GM20000 (cell line): ENCODE measurements at regions not wholly inside any gene's neighbourhood (a gene's known extent, or its start where the extent isn't known, plus 50 kb on each side); places are given as distances from the start of the nearest gene placed in this dataset.

Experiments
- DNase-seq: peaks from one replicate; pipeline ENCODE4 v3.0.0; 2012; ENCODE audit warnings: low spot score
- TF ChIP-seq, protein P1 (sequence below): IDR thresholded peaks from 2 replicates; pipeline ENCODE4 v1.5.1; 2012; ENCODE audit warnings: mild to moderate bottlenecking, control low read depth; ENCODE audit errors: extremely low read depth, missing control alignments

DNA sequence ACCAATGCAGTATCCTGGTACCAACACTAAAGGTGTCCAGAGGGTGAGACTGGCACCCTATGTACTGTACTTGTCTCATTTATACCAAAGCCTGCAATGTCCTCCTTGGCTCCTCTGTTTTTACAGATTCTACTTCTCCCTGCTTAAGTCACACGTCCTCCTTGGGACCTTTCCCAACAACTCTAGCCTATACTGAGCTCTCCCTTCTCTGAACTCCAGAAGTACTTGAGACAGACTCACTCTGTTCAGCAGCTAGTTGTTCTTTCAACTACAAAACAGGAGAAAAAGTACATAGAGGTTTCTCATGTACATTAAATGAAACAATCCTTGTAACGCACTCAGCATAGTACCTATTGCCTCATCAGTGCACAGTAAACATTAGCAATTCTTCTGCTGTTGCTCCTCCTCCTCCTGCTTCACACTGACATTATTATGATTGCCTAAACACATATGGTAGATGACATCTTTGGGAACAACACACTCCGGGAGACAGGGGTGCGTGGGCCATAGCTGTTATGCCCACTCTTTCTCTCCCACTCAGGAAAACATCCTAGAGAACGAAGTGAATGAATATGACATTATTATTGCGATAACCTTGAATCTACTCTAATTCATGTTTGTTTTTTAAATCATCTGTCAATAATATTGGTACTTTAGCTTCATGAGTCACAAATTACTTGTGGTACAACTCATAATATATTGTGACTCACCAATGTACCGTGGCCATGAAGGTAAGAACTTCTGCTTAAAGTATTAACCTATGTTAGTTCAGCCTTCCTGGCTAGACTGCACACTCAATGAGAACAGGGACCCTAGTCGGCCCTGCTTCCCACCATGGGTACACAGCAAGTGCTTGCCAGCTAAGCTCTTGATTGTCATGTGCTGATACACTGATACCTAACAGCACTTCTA, 180.3 kb upstream of the ADRA1B start:
- no peak for DNase-seq
- TF ChIP-seq, protein P1, sequence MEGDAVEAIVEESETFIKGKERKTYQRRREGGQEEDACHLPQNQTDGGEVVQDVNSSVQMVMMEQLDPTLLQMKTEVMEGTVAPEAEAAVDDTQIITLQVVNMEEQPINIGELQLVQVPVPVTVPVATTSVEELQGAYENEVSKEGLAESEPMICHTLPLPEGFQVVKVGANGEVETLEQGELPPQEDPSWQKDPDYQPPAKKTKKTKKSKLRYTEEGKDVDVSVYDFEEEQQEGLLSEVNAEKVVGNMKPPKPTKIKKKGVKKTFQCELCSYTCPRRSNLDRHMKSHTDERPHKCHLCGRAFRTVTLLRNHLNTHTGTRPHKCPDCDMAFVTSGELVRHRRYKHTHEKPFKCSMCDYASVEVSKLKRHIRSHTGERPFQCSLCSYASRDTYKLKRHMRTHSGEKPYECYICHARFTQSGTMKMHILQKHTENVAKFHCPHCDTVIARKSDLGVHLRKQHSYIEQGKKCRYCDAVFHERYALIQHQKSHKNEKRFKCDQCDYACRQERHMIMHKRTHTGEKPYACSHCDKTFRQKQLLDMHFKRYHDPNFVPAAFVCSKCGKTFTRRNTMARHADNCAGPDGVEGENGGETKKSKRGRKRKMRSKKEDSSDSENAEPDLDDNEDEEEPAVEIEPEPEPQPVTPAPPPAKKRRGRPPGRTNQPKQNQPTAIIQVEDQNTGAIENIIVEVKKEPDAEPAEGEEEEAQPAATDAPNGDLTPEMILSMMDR = no peak

DNA sequence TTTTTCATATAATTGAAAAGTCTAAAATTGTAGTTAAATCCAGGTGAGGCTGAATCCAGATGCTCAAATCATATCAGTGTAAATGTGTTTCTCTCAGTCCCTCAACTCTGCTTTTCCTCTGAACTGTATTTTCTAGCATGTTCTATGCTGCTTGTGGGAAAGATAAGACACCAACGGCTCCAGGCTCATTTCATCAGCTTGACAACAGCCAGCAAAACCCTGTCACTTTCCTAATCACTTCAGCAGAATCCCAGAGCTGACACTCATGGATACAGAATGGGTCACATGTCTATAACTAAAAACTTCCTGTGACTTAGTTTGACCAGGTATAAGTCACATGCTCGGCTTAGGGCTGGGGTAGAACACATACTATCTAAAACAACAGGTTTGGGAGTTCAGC, 179.4 kb upstream of the ADRA1B start:
- no peak for DNase-seq
- TF ChIP-seq, protein P1 = no peak

DNA sequence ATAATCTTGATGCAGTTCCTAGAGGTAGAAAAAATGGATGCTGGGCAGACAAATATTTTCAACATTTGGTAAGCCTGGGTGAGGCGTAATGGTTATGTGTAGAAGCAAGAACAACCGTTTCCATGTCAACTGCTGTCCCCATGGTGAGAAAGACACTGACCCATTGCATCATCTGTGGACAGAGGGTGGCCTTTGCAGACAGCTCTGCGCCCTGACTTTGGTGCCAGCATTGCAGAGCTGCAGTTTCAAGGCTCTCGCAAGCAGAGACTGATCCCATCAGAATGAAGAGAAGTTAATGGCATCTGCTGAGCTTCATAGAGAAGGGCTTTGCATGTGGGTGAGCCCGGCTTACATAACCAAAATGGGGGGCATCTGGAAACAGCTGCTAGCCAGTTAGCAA, 179.0 kb upstream of the ADRA1B start:
- TF ChIP-seq, protein P1 = no peak
- no peak for DNase-seq

DNA sequence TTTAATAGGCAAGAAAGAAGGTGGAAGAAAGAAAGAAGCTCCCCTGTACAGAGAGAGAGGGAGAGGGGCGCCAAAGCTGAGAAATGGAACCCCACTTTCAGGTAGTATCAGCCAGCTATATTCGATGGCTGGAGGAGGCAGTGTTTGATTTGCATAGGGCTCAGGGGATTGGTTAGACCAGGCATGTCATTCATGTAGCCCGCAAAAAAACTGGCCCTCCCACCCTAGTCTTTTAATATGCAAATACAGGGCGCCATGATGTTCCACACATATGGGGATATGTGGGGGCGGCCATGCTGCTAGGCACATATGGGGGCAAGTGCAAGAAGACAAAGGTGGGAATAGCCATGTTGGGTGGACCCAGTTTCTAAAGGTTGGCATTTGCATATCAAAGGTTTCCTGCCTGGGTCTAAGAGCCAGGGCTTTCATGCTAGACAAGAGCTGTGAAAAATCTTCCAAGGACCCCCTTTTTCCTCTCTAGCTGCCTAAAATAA, 174.4 kb upstream of the ADRA1B start:
- no peak for DNase-seq

DNA sequence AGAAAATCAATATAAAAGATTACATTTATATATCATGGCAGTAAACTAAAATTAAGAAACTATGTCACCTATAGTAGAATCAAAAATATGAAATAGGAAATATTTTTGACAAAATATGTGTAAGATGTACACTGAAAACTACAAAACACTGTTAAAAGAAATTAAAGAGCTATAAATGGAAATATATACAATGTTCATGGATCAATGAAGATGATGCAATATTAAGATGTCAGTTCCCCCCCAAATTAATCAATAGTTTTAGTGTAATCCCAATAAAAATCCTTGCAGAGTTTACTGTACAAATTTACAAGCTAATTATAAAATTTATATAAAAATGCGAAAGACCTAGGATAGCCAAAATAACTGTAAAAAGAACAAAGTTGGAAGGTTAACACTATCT, 173.0 kb upstream of the ADRA1B start:
- no peak for DNase-seq
- TF ChIP-seq, protein P1 = no peak

More for the DNA sequence above, 174.4 kb upstream of the ADRA1B start:
- TF ChIP-seq, protein P1 = no peak

DNA sequence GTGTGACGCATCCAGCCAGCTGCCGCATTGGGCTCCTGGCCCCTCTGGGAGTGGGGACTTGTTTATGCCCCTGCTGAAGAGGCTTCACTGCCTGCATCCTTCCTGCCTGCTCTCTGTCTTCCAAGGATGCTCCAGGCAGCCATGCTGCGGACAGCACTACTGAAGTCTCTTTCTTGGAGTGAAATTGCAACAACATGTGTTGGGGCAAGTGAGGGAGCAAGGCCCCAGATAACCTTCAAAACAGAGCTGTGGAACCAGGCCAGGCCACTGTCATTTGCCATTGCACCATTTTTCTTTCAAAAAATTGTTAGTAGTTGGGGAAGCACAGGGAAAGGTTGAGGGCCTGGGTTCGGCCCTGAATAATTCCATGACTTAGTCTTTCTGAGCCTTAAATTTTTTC, 169.6 kb upstream of the ADRA1B start:
- TF ChIP-seq, protein P1 = no peak

DNA sequence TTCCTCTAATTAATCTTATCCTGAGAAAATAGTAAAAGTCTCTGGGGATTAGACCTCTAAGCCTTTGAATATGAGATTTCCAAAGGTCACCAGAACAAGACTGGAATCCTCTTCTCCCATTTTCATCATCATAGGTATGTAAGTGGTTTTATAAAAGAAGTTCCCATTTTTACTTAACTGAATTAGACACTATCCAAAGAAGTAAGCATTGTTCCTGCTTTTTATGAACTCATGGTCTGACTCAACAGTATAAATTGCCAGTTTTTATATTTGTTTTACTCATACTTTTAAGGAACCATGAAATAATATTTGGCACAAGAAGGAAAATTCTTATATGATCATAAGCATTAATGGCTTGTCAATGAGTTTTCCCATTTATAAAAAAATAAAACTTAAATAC, 167.1 kb upstream of the ADRA1B start:
- TF ChIP-seq, protein P1 = no peak
- DNase-seq = no peak

More for the DNA sequence above, 169.6 kb upstream of the ADRA1B start:
- DNase-seq = no peak
